Lower leg skin (tissue), 3 donors: ENCODE measurements at regions not wholly inside any gene's neighbourhood (a gene's known extent, or its start where the extent isn't known, plus 50 kb on each side); places are given as distances from the start of the nearest gene placed in this dataset.

Source experiments
- CTCF ChIP-seq, 3 donors: fragments of 450-650 bp; IDR thresholded peaks; one replicate each; pipeline ENCODE4 v1.5.1; 2016; ENCODE audit warnings: antibody characterized with exemption in 3 of 3, mild to moderate bottlenecking in 3 of 3, moderate library complexity in 2 of 3
- POLR2A ChIP-seq, 2 donors: fragments of 450-650 bp; IDR thresholded peaks; one replicate each; pipeline ENCODE4 v1.6.1; 2016 to 2017; ENCODE audit warnings: antibody characterized with exemption in 2 of 2, mild to moderate bottlenecking in 1 of 2, moderate library complexity in 1 of 2

- TF ChIP-seq CTCF (IDR thresholded peaks at IDR 0.05) (no peak), POLR2A (IDR thresholded peaks at IDR 0.05) (no peak)
Measured at GRCh38 chr1:30108186-30108585, 615.2 kb downstream of the MATN1 start.
